HFF-Myc (cell line): ENCODE measurements at regions not wholly inside any gene's neighbourhood (a gene's known extent, or its start where the extent isn't known, plus 50 kb on each side); places are given as distances from the start of the nearest gene placed in this dataset.
A peak's percentile ranks its signal among the peaks of the same experiment; 100 is the strongest.

Source experiments
- DNase-seq: peaks from one replicate; pipeline ENCODE4 v3.0.0-alpha.2; 2011; ENCODE audit warnings: low read depth; ENCODE audit errors: extremely low read depth
- H3K4me3 ChIP-seq: replicated peaks from 2 replicates; pipeline ENCODE4 v1.5.1; 2011; ENCODE audit warnings: low read depth, mild to moderate bottlenecking, control low read depth, low read length
- CTCF ChIP-seq: IDR thresholded peaks from 2 replicates; pipeline ENCODE4 v1.5.1; 2012; ENCODE audit warnings: mild to moderate bottlenecking, low read depth, low read length, control low read depth; ENCODE audit errors: missing control alignments

GRCh38 chr2:18005411-18005810 is 126.9 kb downstream of the KCNS3 start:
- no peak for TF ChIP-seq CTCF

GRCh38 chr2:18001671-18002070 is 123.2 kb downstream of the KCNS3 start:
- TF ChIP-seq CTCF, result peak; percentile 34
- DNase-seq, result no peak
- no peak overlapping the region for H3K4me3 ChIP-seq

More at GRCh38 chr2:18005411-18005810, 126.9 kb downstream of the KCNS3 start:
- H3K4me3 ChIP-seq, result no peak overlapping the region
- DNase-seq, result no peak

GRCh38 chr2:17996978-17997377 is 118.5 kb downstream of the KCNS3 start:
- no peak for TF ChIP-seq CTCF
- H3K4me3 ChIP-seq, result no peak overlapping the region
- no peak for DNase-seq

- no peak overlapping the region for H3K4me3 ChIP-seq
- DNase-seq, result peak; percentile 12
- TF ChIP-seq CTCF, result no peak
Observed at GRCh38 chr2:17995593-17995992, 117.1 kb downstream of the KCNS3 start.
